H1 (cell line): ENCODE measurements at regions not wholly inside any gene's neighbourhood (a gene's known extent, or its start where the extent isn't known, plus 50 kb on each side); places are given as distances from the start of the nearest gene placed in this dataset.

ENCODE experiments used
- CTCF ChIA-PET: fragments of 300-600 bp; sonication (Branson Sonifier 250); formaldehyde crosslinking; loops from one replicate; lab custom pipeline; 2021; ENCODE audit not compliant: partially characterized antibody; lab: Charles Lee
- POLR2A ChIA-PET: fragments of 300-600 bp; sonication (Branson Sonifier 250); formaldehyde crosslinking; loops from one replicate; lab custom pipeline; 2021; ENCODE audit warnings: inconsistent platforms; ENCODE audit not compliant: partially characterized antibody; lab: Charles Lee
- DNase-seq, 2 experiments: peaks; one replicate each; pipeline versions ENCODE4 v3.0.0 to v3.0.0-alpha.2; 2010 to 2022; ENCODE audit warnings: low spot score in 2 of 2, low read depth in 1 of 2, mixed read lengths in 1 of 2
- FAIRE-seq: peaks from 2 replicates; lab custom pipeline; 2011; peaks lifted over from hg19 to GRCh38; lab: Jason Lieb, UNC
- H2AFZ ChIP-seq: 2 replicates; pipeline ENCODE4 v1.8.1; 2012; ENCODE audit warnings: low read length, inconsistent platforms
- H2AK5ac ChIP-seq: 2 replicates; pipeline ENCODE4 v1.6.1; 2013; ENCODE audit warnings: low read depth, low read length
- H2BK120ac ChIP-seq: replicated peaks from 2 replicates; pipeline ENCODE3; 2013; ENCODE audit warnings: low read depth, low read length, inconsistent platforms
- H2BK12ac ChIP-seq: 2 replicates; pipeline ENCODE4 v1.6.1; 2013; ENCODE audit warnings: low read depth, low read length
- H2BK15ac ChIP-seq: 2 replicates; pipeline ENCODE4 v1.6.1; 2013; ENCODE audit warnings: low read length
- H2BK20ac ChIP-seq: 2 replicates; pipeline ENCODE4 v1.6.1; 2013; ENCODE audit warnings: low read length
- H2BK5ac ChIP-seq: 2 replicates; pipeline ENCODE4 v1.6.1; 2013; ENCODE audit warnings: low read depth, low read length
- H3K14ac ChIP-seq: 2 replicates; pipeline ENCODE4 v1.6.1; 2013; ENCODE audit warnings: inconsistent platforms; ENCODE audit not compliant: insufficient read length
- H3K18ac ChIP-seq: 2 replicates; pipeline ENCODE4 v1.6.1; 2013; ENCODE audit warnings: low read length; ENCODE audit errors: extremely low read depth
- H3K23ac ChIP-seq: 2 replicates; pipeline ENCODE4 v1.6.1; 2013; ENCODE audit warnings: inconsistent platforms; ENCODE audit not compliant: insufficient read length
- H3K23me2 ChIP-seq: 2 replicates; pipeline ENCODE4 v1.6.1; 2013; ENCODE audit warnings: low read depth, low read length
- H3K27ac ChIP-seq: 2 replicates; pipeline ENCODE4 v1.6.1; 2011; ENCODE audit warnings: low read depth, low read length, inconsistent platforms
- H3K27me3 ChIP-seq, 4 experiments: replicated peaks in 1 of 4; 1 replicate in 1 of 4; 2 replicates in 3 of 4; pipeline versions ENCODE4 v1.6.1 to v1.8.1; 2011 to 2013; ENCODE audit warnings: low read length in 3 of 4, mild to moderate bottlenecking in 3 of 4, inconsistent platforms in 2 of 4, mixed read lengths in 2 of 4, moderate library complexity in 1 of 4; ENCODE audit not compliant: control insufficient read depth in 3 of 4, insufficient read depth in 3 of 4; ENCODE audit errors: extremely low read depth in 1 of 4
- H3K36me3 ChIP-seq, 4 experiments: 2 replicates each; pipeline versions ENCODE4 v1.6.1 to v1.8.1; 2011 to 2013; ENCODE audit warnings: mild to moderate bottlenecking in 4 of 4, low read length in 3 of 4, moderate library complexity in 2 of 4, control low read depth in 1 of 4, inconsistent platforms in 1 of 4; ENCODE audit not compliant: insufficient read depth in 4 of 4, control insufficient read depth in 2 of 4
- H3K4ac ChIP-seq: replicated peaks from 2 replicates; pipeline ENCODE3; 2013; ENCODE audit warnings: low read length, low read depth, mixed read lengths, inconsistent platforms; ENCODE audit not compliant: insufficient read length
- H3K4me1 ChIP-seq, 4 experiments: replicated peaks in 1 of 4; 1 replicate in 1 of 4; 2 replicates in 3 of 4; pipeline versions ENCODE4 v1.6.1 to v1.8.1; 2011 to 2013; ENCODE audit warnings: low read length in 3 of 4, inconsistent platforms in 2 of 4, mixed read lengths in 1 of 4; ENCODE audit not compliant: insufficient read depth in 4 of 4, control insufficient read depth in 3 of 4
- H3K4me2 ChIP-seq, 2 experiments: 2 replicates each; pipeline versions ENCODE4 v1.6.1 to v1.8.1; 2011 to 2013; ENCODE audit warnings: low read depth in 2 of 2, low read length in 2 of 2, control low read depth in 1 of 2, inconsistent platforms in 1 of 2, mild to moderate bottlenecking in 1 of 2; ENCODE audit not compliant: insufficient read depth in 1 of 2
- H3K4me3 ChIP-seq, 4 experiments: fragments of 200-600, 300-600 bp in 1 of 4; sonication (generic), shearing (Covaris generic), sonication (Bioruptor Twin) in 1 of 4; 2 replicates each; pipeline versions ENCODE4 v1.5.1 to v1.8.1; 2011 to 2016; ENCODE audit warnings: low read length in 4 of 4, low read depth in 3 of 4, control low read depth in 2 of 4, inconsistent platforms in 2 of 4, mild to moderate bottlenecking in 2 of 4, mixed read lengths in 1 of 4, moderate library complexity in 1 of 4; ENCODE audit not compliant: insufficient read depth in 2 of 4; ENCODE audit errors: extremely low read depth in 1 of 4
- H3K56ac ChIP-seq: replicated peaks from 2 replicates; pipeline ENCODE3; 2013; ENCODE audit warnings: low read depth, mild to moderate bottlenecking, mixed read lengths, low read length, inconsistent platforms; ENCODE audit not compliant: insufficient read length
- H3K79me1 ChIP-seq: 2 replicates; pipeline ENCODE4 v1.6.1; 2013; ENCODE audit warnings: low read depth, low read length, control low read depth
- H3K79me2 ChIP-seq, 2 experiments: 2 replicates each; pipeline versions ENCODE4 v1.6.1 to v1.8.1; 2012 to 2013; ENCODE audit warnings: low read length in 2 of 2, mild to moderate bottlenecking in 2 of 2, inconsistent platforms in 1 of 2; ENCODE audit not compliant: insufficient read depth in 2 of 2, control insufficient read depth in 1 of 2
- H3K9ac ChIP-seq, 4 experiments: replicated peaks in 1 of 4; 1 replicate in 1 of 4; 2 replicates in 3 of 4; pipeline versions ENCODE4 v1.6.1 to v1.8.1; 2011 to 2013; ENCODE audit warnings: low read depth in 3 of 4, low read length in 3 of 4, control low read depth in 2 of 4, mild to moderate bottlenecking in 2 of 4, moderate library complexity in 2 of 4, inconsistent platforms in 1 of 4; ENCODE audit errors: extremely low read depth in 1 of 4
- H3K9me3 ChIP-seq, 2 experiments: 2 replicates each; pipeline versions ENCODE4 v1.6.1 to v1.8.1; 2012 to 2013; ENCODE audit warnings: mild to moderate bottlenecking in 2 of 2, moderate library complexity in 2 of 2, control low read depth in 1 of 2, inconsistent platforms in 1 of 2, low read depth in 1 of 2, low read length in 1 of 2, mixed read lengths in 1 of 2; ENCODE audit not compliant: insufficient read depth in 2 of 2
- H4K20me1 ChIP-seq, 2 experiments: replicated peaks in 1 of 2; 2 replicates each; pipeline versions ENCODE3 to v1.8.1; 2011 to 2013; ENCODE audit warnings: inconsistent platforms in 2 of 2, low read length in 2 of 2, mild to moderate bottlenecking in 1 of 2; ENCODE audit not compliant: insufficient read depth in 2 of 2, control insufficient read depth in 1 of 2
- H4K5ac ChIP-seq: 2 replicates; pipeline ENCODE4 v1.6.1; 2013; ENCODE audit warnings: low read length, low read depth, mixed read lengths, inconsistent platforms; ENCODE audit not compliant: insufficient read length
- H4K8ac ChIP-seq: 2 replicates; pipeline ENCODE4 v1.8.0; 2013; ENCODE audit warnings: mild to moderate bottlenecking, moderate library complexity, low read length, inconsistent platforms; ENCODE audit not compliant: insufficient read depth; ENCODE audit errors: extremely low read depth
- H4K91ac ChIP-seq: replicated peaks from 2 replicates; pipeline ENCODE3; 2013; ENCODE audit warnings: low read length, mixed read lengths, inconsistent platforms; ENCODE audit not compliant: insufficient read length
- CBX5 ChIP-seq: fragments of 300-800, 300-1000 bp; sonication (generic); IDR thresholded peaks from 2 replicates; pipeline ENCODE4 v1.7.1; 2016; ENCODE audit warnings: antibody characterized with exemption, low read length, low read depth
- SP1 ChIP-seq: IDR thresholded peaks from 2 replicates; pipeline ENCODE4 v1.6.1; 2011; ENCODE audit warnings: low read depth, low read length
- TEAD4 ChIP-seq: IDR thresholded peaks from 2 replicates; pipeline ENCODE4 v1.6.1; 2012; ENCODE audit warnings: low read depth, low read length, inconsistent platforms, mixed read lengths
- WGBS, 2 experiments: shearing (Covaris generic) in 1 of 2; methylation state at CpG; one replicate each; pipeline versions ENCODE4 v1.1.6 to v1.1.7; 2013 to 2015; ENCODE audit warnings: low lambda C conversion rate in 2 of 2, mixed read lengths in 2 of 2, inconsistent platforms in 1 of 2, low coverage in 1 of 2, missing lambda C conversion rate in 1 of 2; ENCODE audit not compliant: insufficient replicate concordance in 2 of 2, insufficient coverage in 1 of 2, insufficient read length in 1 of 2; ENCODE audit errors: extremely low coverage in 1 of 2, missing lambda C conversion rate in 1 of 2; 5-methylcytosine and 5-hydroxymethylcytosine counted together

DNA sequence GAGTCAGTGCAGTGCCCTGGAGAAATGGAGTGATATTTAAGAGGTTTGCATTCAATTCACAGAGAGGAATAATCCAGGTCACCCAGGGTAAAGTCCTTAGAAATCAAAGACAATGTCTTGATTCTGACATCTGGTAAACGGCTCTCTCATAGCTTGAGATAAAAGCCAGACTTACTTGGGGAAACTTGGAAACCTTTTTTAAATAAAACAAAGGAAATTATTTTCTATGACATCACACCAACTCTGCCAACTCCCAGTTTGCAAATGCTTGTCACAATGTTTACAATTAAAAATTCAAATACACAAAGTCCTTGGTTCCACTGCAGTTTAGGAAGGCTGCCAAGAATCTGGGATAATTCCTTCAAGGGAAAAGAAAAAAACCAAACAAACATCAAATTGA, 255.1 kb upstream of the NREP start:
- Histone ChIP-seq H3K56ac (no peak overlapping the region), H3K79me1 (no peaks in the 10 kb centered on the region), H2BK120ac (no peak overlapping the region), H4K5ac (no peak overlapping the region), H4K91ac (no peak overlapping the region), H3K4me3 (no peak overlapping the region), H2AFZ (no peak overlapping the region), H2BK5ac (no peak overlapping the region), H3K4me1 (no peaks in the 10 kb centered on the region), H3K4me2 (no peak overlapping the region), H2BK20ac (no peak overlapping the region), H3K79me2 (no peaks in the 10 kb centered on the region), H3K23me2 (no peaks in the 10 kb centered on the region), H3K36me3 (no peaks in the 10 kb centered on the region), H2AK5ac (no peak overlapping the region), H3K27me3 (no peaks in the 10 kb centered on the region), H4K8ac (no peak overlapping the region), H3K27ac (no peak overlapping the region), H3K14ac (no peak overlapping the region), H3K23ac (no peak overlapping the region), H4K20me1 (no peaks in the 10 kb centered on the region), H2BK15ac (no peak overlapping the region), H3K4ac (no peak overlapping the region), H3K9me3 (no peaks in the 10 kb centered on the region), H2BK12ac (no peak overlapping the region), H3K18ac (no peak overlapping the region), H3K9ac (no peak overlapping the region)
- no peak for FAIRE-seq
- CTCF ChIA-PET: no interaction called here
- 88% methylated on average over 1 of the region's 1 CpG; no CpG with 5 or more reads in 1 of the 2 experiments for WGBS, 2 experiments
- no peak for DNase-seq
- POLR2A ChIA-PET: no interaction called here
- TF ChIP-seq CBX5 (no peak), TEAD4 (no peak), SP1 (no peak)
